Psoas muscle (tissue), 7 donors: ENCODE measurements at regions not wholly inside any gene's neighbourhood (a gene's known extent, or its start where the extent isn't known, plus 50 kb on each side); places are given as distances from the start of the nearest gene placed in this dataset.

Source experiments
- ATAC-seq, 4 donors: fragments of 200-7000 bp; cut with Tn5 transposase; one replicate each; pipeline ENCODE4 v1.9.1; 2020; ENCODE audit warnings: moderate library complexity in 3 of 4, mild to moderate bottlenecking in 2 of 4
- DNase-seq, 2 donors: peaks; one replicate each; pipeline ENCODE4 v3.0.0-alpha.2; 2020
- H3K27ac ChIP-seq: fragments of 200-600 bp; one replicate; pipeline ENCODE4 v1.8.0; 2022
- H3K27me3 ChIP-seq, 3 donors: fragments of 200-600 bp in 1 of 3; one replicate each; pipeline versions ENCODE4 v1.6.1 to v1.8.0; 2013 to 2022; ENCODE audit warnings: low read length in 2 of 3, mild to moderate bottlenecking in 2 of 3, moderate library complexity in 1 of 3; ENCODE audit not compliant: insufficient read depth in 3 of 3
- H3K36me3 ChIP-seq, 2 donors: fragments of 200-600 bp in 1 of 2; one replicate each; pipeline versions ENCODE4 v1.6.1 to v1.8.0; 2013 to 2022; ENCODE audit warnings: low read depth in 1 of 2, mild to moderate bottlenecking in 1 of 2, moderate library complexity in 1 of 2; ENCODE audit not compliant: insufficient read depth in 1 of 2
- H3K4me1 ChIP-seq: fragments of 200-600 bp; one replicate; pipeline ENCODE4 v1.8.0; 2022
- H3K4me3 ChIP-seq: fragments of 200-600 bp; one replicate; pipeline ENCODE4 v1.8.0; 2022; ENCODE audit warnings: mild to moderate bottlenecking
- H3K9me3 ChIP-seq: fragments of 200-600 bp; one replicate; pipeline ENCODE4 v1.8.0; 2022
- WGBS, 3 donors: extraction: QIAGEN DNeasy Blood & Tissue Kit; methylation state at CpG; one replicate each; pipeline versions ENCODE4 v1.1.6 to v1.1.7; 2013; 5-methylcytosine and 5-hydroxymethylcytosine counted together
- intact Hi-C, 2 donors: fragments of 100-400 bp; cut with DNase I; formaldehyde crosslinking; loops; one replicate each; pipeline versions ENCODE4 v1.11.0 to v1.14.2; 2022
- TF ChIP-seq, protein P1 (sequence below): fragments of 200-600 bp; IDR thresholded peaks from one replicate; pipeline ENCODE4 v1.8.0; 2022; ENCODE audit warnings: antibody characterized with exemption
- donor health status: healthy with polysubstance abuse.
- donor health status: DM: no; HTN: no; CAD: no; lungs with moderate emphysema.
- donor health status: Bipolar disorder and iron deficiency.
- donor health status: healthy.
- donor health status: DM: yes; HTN: yes; CAD: no.
- donor health status: DM: no; HTN: no; CAD: no.
- donor health status: DM: yes; HTN: yes; CAD: no.

DNA sequence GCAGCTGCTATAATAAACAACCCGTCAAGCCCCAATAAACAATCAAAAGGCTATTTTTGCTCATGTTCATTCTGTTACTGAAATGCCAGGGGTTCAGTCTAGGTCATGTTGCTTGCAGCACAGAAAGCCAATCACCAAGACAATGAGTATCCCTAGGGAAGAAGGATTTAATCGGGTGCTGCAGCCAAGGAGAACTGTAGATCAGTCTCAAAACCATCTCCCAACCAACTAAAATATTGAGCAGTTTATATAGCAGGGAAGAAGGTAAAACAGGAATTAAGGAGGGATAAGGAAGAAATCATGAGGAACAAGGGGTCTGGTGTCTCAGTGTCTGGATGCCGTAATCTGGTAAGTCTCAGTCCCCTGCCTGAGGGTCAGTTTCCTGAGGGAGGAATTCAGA, 169.5 kb downstream of the BLID start:
- ATAC-seq (no peak), DNase-seq (no peak)
- no peaks in the 10 kb centered on the region for H3K4me1 ChIP-seq
- TF ChIP-seq, protein P1, sequence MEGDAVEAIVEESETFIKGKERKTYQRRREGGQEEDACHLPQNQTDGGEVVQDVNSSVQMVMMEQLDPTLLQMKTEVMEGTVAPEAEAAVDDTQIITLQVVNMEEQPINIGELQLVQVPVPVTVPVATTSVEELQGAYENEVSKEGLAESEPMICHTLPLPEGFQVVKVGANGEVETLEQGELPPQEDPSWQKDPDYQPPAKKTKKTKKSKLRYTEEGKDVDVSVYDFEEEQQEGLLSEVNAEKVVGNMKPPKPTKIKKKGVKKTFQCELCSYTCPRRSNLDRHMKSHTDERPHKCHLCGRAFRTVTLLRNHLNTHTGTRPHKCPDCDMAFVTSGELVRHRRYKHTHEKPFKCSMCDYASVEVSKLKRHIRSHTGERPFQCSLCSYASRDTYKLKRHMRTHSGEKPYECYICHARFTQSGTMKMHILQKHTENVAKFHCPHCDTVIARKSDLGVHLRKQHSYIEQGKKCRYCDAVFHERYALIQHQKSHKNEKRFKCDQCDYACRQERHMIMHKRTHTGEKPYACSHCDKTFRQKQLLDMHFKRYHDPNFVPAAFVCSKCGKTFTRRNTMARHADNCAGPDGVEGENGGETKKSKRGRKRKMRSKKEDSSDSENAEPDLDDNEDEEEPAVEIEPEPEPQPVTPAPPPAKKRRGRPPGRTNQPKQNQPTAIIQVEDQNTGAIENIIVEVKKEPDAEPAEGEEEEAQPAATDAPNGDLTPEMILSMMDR: no peak
- WGBS, 3 donors: 72 to 77% (median 75%) methylated on average over 3 of the region's 3 CpGs
- no peaks in the 10 kb centered on the region for H3K27me3 ChIP-seq
- H3K36me3 ChIP-seq: no peaks in the 10 kb centered on the region
- H3K27ac ChIP-seq: no peak overlapping the region
- no peak overlapping the region for H3K4me3 ChIP-seq
- intact Hi-C loops: loop anchor here in 1 of 2 donors (10.0 kb wide), 1 partner anchor 128 kb away; no protein-coding TSS in a partner anchor
- no peaks in the 10 kb centered on the region for H3K9me3 ChIP-seq

DNA sequence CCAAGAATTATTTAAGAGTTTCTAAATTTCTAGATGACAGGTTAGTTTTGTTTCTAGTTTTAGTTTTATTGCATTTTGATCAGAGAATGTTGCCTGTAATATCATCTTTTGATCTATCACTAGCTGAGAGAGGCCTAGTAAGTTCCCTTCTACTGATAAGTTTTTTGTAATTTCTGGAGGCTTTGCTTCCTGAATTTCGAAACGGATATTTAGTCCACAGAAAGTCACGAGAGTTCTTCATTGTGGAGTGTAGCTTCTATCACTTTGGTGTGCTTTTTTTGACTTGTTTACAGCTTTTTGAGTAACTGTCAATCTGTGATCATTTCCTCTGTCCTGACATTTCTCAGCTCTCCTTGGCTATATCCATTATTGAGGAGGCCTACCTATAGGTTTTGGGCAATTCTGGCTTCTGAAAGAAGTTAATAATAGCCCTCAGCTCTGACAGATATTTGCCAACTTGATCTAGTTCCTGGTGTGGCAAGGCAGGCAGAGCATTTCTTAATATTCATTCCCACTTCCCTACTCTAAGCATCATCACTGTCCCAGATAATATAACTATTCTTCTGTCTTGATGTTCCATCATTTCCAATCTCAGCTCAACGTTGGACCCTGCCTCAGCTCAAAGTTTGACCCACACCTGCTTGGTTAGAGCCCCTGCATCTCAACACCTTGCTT, 171.3 kb downstream of the BLID start:
- no peaks in the 10 kb centered on the region for H3K27me3 ChIP-seq
- DNase-seq (no peak), ATAC-seq (no peak)
- no peak overlapping the region for H3K4me3 ChIP-seq
- no peaks in the 10 kb centered on the region for H3K9me3 ChIP-seq
- 39 to 61% (median 39%) methylated on average over 4 of the region's 4 CpGs for WGBS, 3 donors
- no peaks in the 10 kb centered on the region for H3K36me3 ChIP-seq
- H3K4me1 ChIP-seq: no peaks in the 10 kb centered on the region
- TF ChIP-seq, protein P1: no peak
- no peak overlapping the region for H3K27ac ChIP-seq
- intact Hi-C loops: loop anchor here in 1 of 2 donors (10.0 kb wide), 1 partner anchor 130 kb away; no protein-coding TSS in a partner anchor

DNA sequence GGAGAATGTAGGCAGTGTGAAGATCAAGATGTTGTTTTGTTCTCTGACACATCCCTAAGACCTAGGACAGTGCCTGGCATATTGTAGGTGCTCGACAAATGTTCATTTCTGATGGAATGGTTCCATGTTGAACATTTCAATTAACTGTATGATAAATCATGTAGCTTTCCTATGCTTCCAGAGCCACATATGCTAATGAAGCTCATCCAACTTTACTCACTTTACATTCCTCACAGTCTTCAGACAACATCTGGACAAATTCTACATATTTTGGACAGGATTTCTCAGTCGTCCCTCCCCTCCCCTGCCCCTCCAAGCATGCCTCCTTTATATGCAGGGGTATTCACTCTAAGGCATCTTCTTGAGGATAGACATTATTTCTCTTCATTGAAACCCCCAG, 177.9 kb downstream of the BLID start:
- H3K27me3 ChIP-seq: no peaks in the 10 kb centered on the region
- TF ChIP-seq, protein P1: no peak
- no peak overlapping the region for H3K4me3 ChIP-seq
- ATAC-seq: no peak
- intact Hi-C loops: loop anchor here in 1 of 2 donors (10.0 kb wide), 1 partner anchor 283 kb away; no protein-coding TSS in a partner anchor
- no peaks in the 10 kb centered on the region for H3K4me1 ChIP-seq
- H3K9me3 ChIP-seq: no peaks in the 10 kb centered on the region
- 69 to 80% (median 74%) methylated on average over 2 of the region's 2 CpGs for WGBS, 3 donors
- H3K36me3 ChIP-seq: no peaks in the 10 kb centered on the region
- DNase-seq: no peak
- H3K27ac ChIP-seq: no peak overlapping the region

DNA sequence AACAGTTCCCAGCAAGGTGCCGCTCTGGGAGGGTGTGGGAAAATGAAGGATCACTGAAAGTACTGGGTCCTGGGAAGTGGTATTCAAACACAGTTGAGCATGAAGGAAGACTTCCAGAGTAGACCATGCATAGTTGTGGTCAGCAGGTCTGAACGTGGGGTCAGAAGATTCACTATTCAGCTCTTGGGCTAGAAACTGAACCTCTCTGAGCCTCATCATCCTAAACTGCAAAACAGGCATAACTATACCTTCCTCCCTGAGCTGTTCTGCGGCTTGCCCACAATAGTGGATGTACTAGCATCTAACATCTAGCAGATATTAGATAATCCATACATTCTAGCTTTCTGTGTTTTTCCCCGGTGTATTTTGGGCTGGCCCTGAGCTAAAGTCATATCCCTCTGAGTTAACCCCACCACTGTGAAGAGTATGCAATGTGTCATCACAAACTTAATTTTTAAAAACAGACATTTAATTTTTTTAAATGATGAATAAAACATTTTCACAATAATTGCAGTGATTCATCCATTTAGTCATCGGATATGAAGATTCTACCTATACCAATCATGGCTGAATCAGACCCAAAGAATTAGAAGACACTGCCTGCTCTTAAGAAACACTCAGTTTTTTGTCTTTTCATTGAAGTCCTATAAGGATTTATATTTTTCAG, 179.1 kb downstream of the BLID start:
- Histone ChIP-seq H3K4me3 (no peak overlapping the region), H3K27ac (no peak overlapping the region), H3K27me3 (no peaks in the 10 kb centered on the region), H3K9me3 (no peaks in the 10 kb centered on the region), H3K36me3 (no peaks in the 10 kb centered on the region), H3K4me1 (no peaks in the 10 kb centered on the region)
- WGBS, 3 donors: 50 to 62% (median 60%) methylated on average over 5 of the region's 5 CpGs
- TF ChIP-seq, protein P1: no peak
- no peak for DNase-seq
- intact Hi-C loops: loop anchor here in 1 of 2 donors (10.0 kb wide), 1 partner anchor 282 kb away; no protein-coding TSS in a partner anchor
- ATAC-seq: peak in 2 of 4 donors; percentile 25 to 34
